Liver (tissue), 8 donors: ENCODE measurements at regions not wholly inside any gene's neighbourhood (a gene's known extent, or its start where the extent isn't known, plus 50 kb on each side); places are given as distances from the start of the nearest gene placed in this dataset.

Experiments used
- DNase-seq: peaks from one replicate; pipeline ENCODE4 v3.0.0-alpha.2; 2017; ENCODE audit warnings: low spot score
- H3K27ac ChIP-seq, 2 donors: one replicate each; pipeline ENCODE4 v1.7.0; 2013; ENCODE audit warnings: inconsistent platforms in 2 of 2, low read length in 2 of 2, control low read depth in 1 of 2, low read depth in 1 of 2, mild to moderate bottlenecking in 1 of 2
- H3K27me3 ChIP-seq, 4 donors: one replicate each; pipeline versions ENCODE4 v1.6.1 to v1.7.0; 2013; ENCODE audit warnings: low read length in 3 of 4, inconsistent platforms in 1 of 4, mild to moderate bottlenecking in 1 of 4, moderate library complexity in 1 of 4; ENCODE audit not compliant: control insufficient read depth in 4 of 4, insufficient read depth in 4 of 4
- H3K36me3 ChIP-seq, 4 donors: one replicate each; pipeline versions ENCODE4 v1.6.1 to v1.7.0; 2013; ENCODE audit warnings: low read length in 3 of 4, mild to moderate bottlenecking in 3 of 4, low read depth in 1 of 4, moderate library complexity in 1 of 4; ENCODE audit not compliant: control insufficient read depth in 4 of 4, insufficient read depth in 3 of 4
- H3K4me1 ChIP-seq, 4 donors: one replicate each; pipeline versions ENCODE4 v1.6.1 to v1.7.0; 2013; ENCODE audit warnings: low read length in 3 of 4, mild to moderate bottlenecking in 3 of 4, moderate library complexity in 1 of 4; ENCODE audit not compliant: control insufficient read depth in 4 of 4, insufficient read depth in 4 of 4
- H3K4me3 ChIP-seq, 3 donors: one replicate each; pipeline versions ENCODE4 v1.6.1 to v1.7.0; 2013; ENCODE audit warnings: low read length in 3 of 3, control low read depth in 1 of 3, low read depth in 1 of 3, mild to moderate bottlenecking in 1 of 3
- H3K9ac ChIP-seq, 2 donors: one replicate each; pipeline ENCODE4 v1.7.0; 2013; ENCODE audit warnings: low read length in 2 of 2, mild to moderate bottlenecking in 2 of 2, moderate library complexity in 2 of 2, control low read depth in 1 of 2, low read depth in 1 of 2
- H3K9me3 ChIP-seq, 4 donors: one replicate each; pipeline versions ENCODE4 v1.6.1 to v1.7.0; 2013; ENCODE audit warnings: low read length in 3 of 4; ENCODE audit not compliant: control insufficient read depth in 4 of 4
- ATF3 ChIP-seq: IDR thresholded peaks from 2 replicates; pipeline ENCODE4 v1.6.1; 2016; ENCODE audit warnings: antibody characterized with exemption
- CTCF ChIP-seq: fragments of 150-350 bp; IDR thresholded peaks from 2 replicates; pipeline ENCODE4 v1.5.1; 2017; ENCODE audit warnings: improper control_type of control experiment, low read depth, low read length; ENCODE audit not compliant: missing input control
- EGR1 ChIP-seq, 2 donors: IDR thresholded peaks; 2 replicates each; pipeline ENCODE4 v1.6.1; 2016 to 2018; ENCODE audit warnings: antibody characterized with exemption in 2 of 2, low read depth in 2 of 2
- FOXA1 ChIP-seq: IDR thresholded peaks from 2 replicates; pipeline ENCODE4 v1.6.1; 2016; ENCODE audit warnings: antibody characterized with exemption
- FOXA2 ChIP-seq: IDR thresholded peaks from 2 replicates; pipeline ENCODE4 v1.6.1; 2016; ENCODE audit warnings: antibody characterized with exemption
- GABPA ChIP-seq, 2 donors: IDR thresholded peaks in 1 of 2; conservative IDR thresholded peaks in 1 of 2; 2 replicates each; pipeline ENCODE4 v1.6.1; 2016; ENCODE audit warnings: antibody characterized with exemption in 2 of 2, mild to moderate bottlenecking in 1 of 2, moderate library complexity in 1 of 2
- HNF4A ChIP-seq, 2 donors: conservative IDR thresholded peaks; 2 replicates each; pipeline ENCODE4 v1.6.1; 2016; ENCODE audit warnings: antibody characterized with exemption in 2 of 2, mild to moderate bottlenecking in 2 of 2
- HNF4G ChIP-seq: IDR thresholded peaks from 2 replicates; pipeline ENCODE4 v1.6.1; 2016; ENCODE audit warnings: antibody characterized with exemption
- JUND ChIP-seq, 2 donors: IDR thresholded peaks; 2 replicates each; pipeline ENCODE4 v1.6.1; 2016; ENCODE audit warnings: antibody characterized with exemption in 2 of 2
- NR2F2 ChIP-seq: IDR thresholded peaks from 2 replicates; pipeline ENCODE4 v1.6.1; 2016; ENCODE audit warnings: antibody characterized with exemption
- RAD21 ChIP-seq, 2 donors: IDR thresholded peaks; 2 replicates each; pipeline ENCODE4 v1.6.1; 2016; ENCODE audit warnings: antibody characterized with exemption in 2 of 2, mild to moderate bottlenecking in 2 of 2
- REST ChIP-seq: IDR thresholded peaks from 2 replicates; pipeline ENCODE4 v1.6.1; 2016; ENCODE audit warnings: antibody characterized with exemption, mild to moderate bottlenecking
- RXRA ChIP-seq, 2 donors: IDR thresholded peaks; 2 replicates each; pipeline ENCODE4 v1.6.1; 2017 to 2018; ENCODE audit warnings: antibody characterized with exemption in 2 of 2, mild to moderate bottlenecking in 1 of 2
- SP1 ChIP-seq: IDR thresholded peaks from 2 replicates; pipeline ENCODE4 v1.6.1; 2018; ENCODE audit warnings: antibody characterized with exemption, mild to moderate bottlenecking
- TAF1 ChIP-seq: conservative IDR thresholded peaks from 2 replicates; pipeline ENCODE4 v1.6.1; 2016; ENCODE audit warnings: antibody characterized with exemption, mild to moderate bottlenecking
- YY1 ChIP-seq: IDR thresholded peaks from 2 replicates; pipeline ENCODE4 v1.6.1; 2016; ENCODE audit warnings: antibody characterized with exemption, mild to moderate bottlenecking
- ZBTB33 ChIP-seq: IDR thresholded peaks from 2 replicates; pipeline ENCODE4 v1.6.1; 2016; ENCODE audit warnings: antibody characterized with exemption
- WGBS: extraction: QIAGEN DNeasy Blood & Tissue Kit; methylation state at CpG from one replicate; pipeline ENCODE4 v1.1.7; 2013; 5-methylcytosine and 5-hydroxymethylcytosine counted together
- TF ChIP-seq, protein P1 (sequence below): IDR thresholded peaks from 2 replicates; pipeline ENCODE4 v1.6.1; 2016; ENCODE audit warnings: antibody characterized with exemption
- donor health status: healthy.
- donor health status: healthy.
- donor health status: healthy.
- donor health status: healthy.
- donor health status: healthy.

GRCh38 chr14:97293659-97294058, 496.5 kb downstream of the VRK1 start:
- no peak overlapping the region for H3K9ac ChIP-seq

GRCh38 chr14:97295108-97295710, 498.0 kb downstream of the VRK1 start:
- H3K4me1 ChIP-seq = no peaks in the 10 kb centered on the region
- H3K4me3 ChIP-seq = no peak overlapping the region
- DNase-seq = no peak
- 78% methylated on average over 9 of the region's 9 CpGs for WGBS
- H3K27ac ChIP-seq = no peak overlapping the region
- no peaks in the 10 kb centered on the region for H3K36me3 ChIP-seq
- H3K27me3 ChIP-seq = peaks cover 0 to 10% (median 5%) of the 10 kb centered on the region in 4 donors
- no peaks in the 10 kb centered on the region for H3K9me3 ChIP-seq
- H3K9ac ChIP-seq = no peak overlapping the region
- no peak for TF ChIP-seq SP1
- TF ChIP-seq TAF1 = no peak
- TF ChIP-seq EGR1 (IDR thresholded peaks at IDR 0.05; ENCODE audit: low read depth in 2 of 2) = no peak
- no peak for TF ChIP-seq FOXA1
- no peak for TF ChIP-seq ZBTB33
- TF ChIP-seq HNF4A (conservative IDR thresholded peaks at IDR 0.05) = no peak
- TF ChIP-seq NR2F2 = no peak
- TF ChIP-seq ATF3 = no peak
- no peak for TF ChIP-seq CTCF
- no peak for TF ChIP-seq RXRA (IDR thresholded peaks at IDR 0.05)
- TF ChIP-seq GABPA (IDR thresholded peaks at IDR 0.05 in 1 of 2, conservative IDR thresholded peaks at IDR 0.05 in 1 of 2) = no peak
- no peak for TF ChIP-seq RAD21 (IDR thresholded peaks at IDR 0.05)
- no peak for TF ChIP-seq HNF4G
- TF ChIP-seq REST = no peak
- TF ChIP-seq YY1 = no peak
- TF ChIP-seq, protein P1, sequence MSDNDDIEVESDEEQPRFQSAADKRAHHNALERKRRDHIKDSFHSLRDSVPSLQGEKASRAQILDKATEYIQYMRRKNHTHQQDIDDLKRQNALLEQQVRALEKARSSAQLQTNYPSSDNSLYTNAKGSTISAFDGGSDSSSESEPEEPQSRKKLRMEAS = no peak
- no peak for TF ChIP-seq JUND (IDR thresholded peaks at IDR 0.05)
- TF ChIP-seq FOXA2 = no peak

More at GRCh38 chr14:97293659-97294058, 496.5 kb downstream of the VRK1 start:
- Histone ChIP-seq H3K36me3 (no peaks in the 10 kb centered on the region), H3K27ac (no peak overlapping the region), H3K4me3 (no peak overlapping the region), H3K4me1 (no peaks in the 10 kb centered on the region), H3K9me3 (no peaks in the 10 kb centered on the region), H3K27me3 (peaks cover 0 to 10% (median 5%) of the 10 kb centered on the region in 4 donors)
- 42% methylated on average over 1 of the region's 1 CpG for WGBS
- no peak for TF ChIP-seq GABPA (IDR thresholded peaks at IDR 0.05 in 1 of 2, conservative IDR thresholded peaks at IDR 0.05 in 1 of 2)
- TF ChIP-seq YY1 = no peak
- no peak for TF ChIP-seq FOXA2
- no peak for DNase-seq
